Renal cortex interstitium (tissue), 11 donors: ENCODE measurements at regions not wholly inside any gene's neighbourhood (a gene's known extent, or its start where the extent isn't known, plus 50 kb on each side); places are given as distances from the start of the nearest gene placed in this dataset.
A peak's percentile ranks its signal among the peaks of the same experiment; 100 is the strongest.

Experiments
- DNase-seq, 11 donors: peaks; one replicate each; pipeline ENCODE4 v3.0.0-alpha.2; 2013; ENCODE audit warnings: low read depth in 9 of 11, low spot score in 4 of 11; ENCODE audit errors: extremely low read depth in 1 of 11

DNA sequence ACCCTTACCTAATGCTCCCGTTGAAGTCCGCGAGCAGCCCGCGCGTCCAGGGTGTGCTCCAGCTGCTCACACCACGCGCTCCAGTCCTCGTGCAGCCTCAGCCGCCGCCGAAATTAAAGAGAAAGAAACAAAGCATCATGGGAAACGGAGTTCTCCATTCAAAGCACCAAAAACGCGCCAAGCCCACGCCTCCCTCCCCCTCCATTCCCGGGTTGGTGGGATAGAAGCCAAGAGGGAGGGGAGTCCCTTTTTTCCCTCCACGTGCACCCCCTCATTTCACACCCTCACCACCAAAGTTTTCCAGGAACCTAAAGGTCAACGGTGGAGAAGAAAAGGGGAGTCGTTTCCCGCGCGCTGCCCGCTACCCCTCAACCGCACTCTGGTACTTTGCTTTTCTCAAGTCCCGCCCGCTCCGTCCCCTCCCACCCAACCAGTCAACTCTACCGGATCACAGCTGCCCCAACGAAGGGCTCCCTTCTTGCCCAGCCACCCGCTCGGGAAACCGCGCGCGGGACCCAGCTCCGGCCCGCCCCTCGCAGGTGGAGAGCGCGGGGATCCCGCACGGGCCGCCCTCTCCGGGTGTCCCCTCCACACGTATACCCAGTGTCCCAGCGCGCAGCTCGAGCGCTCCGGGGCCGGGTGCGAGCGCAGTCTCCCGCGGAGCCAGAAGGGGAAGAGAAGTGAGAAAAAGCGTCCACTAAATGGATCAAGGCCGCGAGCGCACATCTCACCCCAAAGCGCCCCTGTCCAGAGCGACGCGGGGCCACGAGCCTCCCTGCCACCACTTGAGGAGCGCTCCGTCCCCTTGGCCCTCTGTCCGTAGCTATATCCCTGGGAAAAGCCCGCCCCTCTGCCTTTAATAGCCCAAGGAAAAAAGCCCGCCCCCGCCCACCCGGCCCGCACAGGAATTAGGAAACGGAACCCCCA lies 65.1 kb upstream of the CCDC160 start:
- DNase-seq: peak in 5 of 11 donors; percentile 35 to 54 (median 43)

DNA sequence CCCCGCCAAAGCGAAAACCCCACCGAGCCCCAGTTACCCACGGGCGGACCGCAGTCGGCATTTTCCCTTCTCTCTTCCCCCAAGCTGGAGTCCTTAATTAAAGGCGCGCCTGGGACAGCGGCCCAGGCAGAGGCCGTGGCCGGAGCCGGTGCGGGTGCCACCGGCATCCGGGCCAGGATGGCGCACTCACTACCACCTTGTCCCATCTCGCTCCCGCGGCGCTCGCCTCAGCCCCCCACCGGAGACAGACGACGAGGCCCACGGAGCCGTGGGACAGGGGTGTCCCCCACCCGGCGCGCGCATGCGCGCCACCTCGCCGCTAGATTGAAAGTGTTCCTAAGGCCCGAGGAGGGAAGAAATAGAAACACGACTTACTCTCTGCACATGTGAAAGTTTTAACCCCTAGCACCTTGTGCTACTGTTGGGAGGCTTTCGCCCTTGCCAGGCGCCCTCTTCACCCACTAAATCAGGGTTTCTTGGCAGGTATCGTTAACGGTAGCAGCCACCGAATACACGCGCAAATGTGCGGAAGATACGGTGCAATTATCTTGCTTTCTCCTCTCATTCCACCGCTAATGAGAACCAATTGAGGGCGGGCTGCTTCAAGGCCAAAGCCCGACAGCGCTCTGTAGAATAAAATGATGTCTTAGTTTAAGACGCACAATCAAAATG lies 64.3 kb upstream of the CCDC160 start:
- DNase-seq: peak in 1 of 11 donors; percentile 20

DNA sequence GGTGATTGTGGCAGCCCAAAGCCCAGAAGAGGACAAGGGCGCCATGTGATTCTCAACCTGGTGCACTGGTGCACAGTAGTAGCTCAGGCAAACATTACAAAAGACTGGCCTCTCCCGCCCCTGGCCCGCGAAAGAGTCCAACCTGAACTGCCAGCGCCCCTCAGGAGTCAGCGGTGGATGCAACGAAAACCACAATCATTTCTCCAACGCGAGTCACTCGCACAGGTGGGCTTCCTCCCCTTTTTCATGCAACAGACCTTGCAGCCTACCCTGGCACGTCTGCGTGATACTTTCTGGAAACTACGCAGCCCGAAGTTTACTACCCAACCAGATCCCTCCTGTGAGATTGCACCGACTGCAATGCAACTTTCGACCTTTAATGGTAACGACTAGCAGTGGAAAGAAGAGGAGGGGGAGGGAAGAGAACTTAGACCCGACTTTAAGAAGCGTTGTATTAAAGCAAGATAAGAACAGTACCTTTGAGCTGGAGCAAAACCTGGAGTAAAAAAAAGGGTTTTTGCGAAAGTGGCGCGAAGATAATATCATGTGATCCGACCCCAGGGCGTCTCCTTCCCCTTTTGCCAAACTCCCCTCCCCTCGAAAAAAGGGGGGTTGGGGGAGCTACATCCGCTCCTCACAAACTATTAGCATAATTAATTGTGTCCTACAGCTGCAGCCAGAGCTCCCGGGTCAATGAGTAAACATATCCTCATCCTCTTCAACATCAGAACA lies 63.3 kb upstream of the CCDC160 start:
- DNase-seq: no peak

DNA sequence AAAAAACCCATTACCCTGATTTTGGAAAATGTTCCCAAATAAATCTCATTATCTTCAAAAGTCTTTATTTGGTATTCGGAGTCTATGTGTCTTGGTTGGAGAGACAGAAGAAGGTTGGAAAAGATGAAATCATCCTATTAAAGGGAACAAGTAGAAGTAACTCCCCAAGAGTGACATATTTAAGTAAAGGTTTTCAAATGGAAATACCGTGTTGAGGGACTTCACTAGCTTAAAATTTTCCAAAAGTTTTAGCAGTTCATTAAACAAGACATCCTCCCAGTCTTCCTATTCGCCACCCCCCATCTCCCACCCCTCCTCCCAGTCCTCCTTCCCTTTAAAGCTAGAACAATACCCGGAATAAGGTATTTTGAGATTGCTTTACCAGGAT lies 62.7 kb upstream of the CCDC160 start:
- no peak for DNase-seq

DNA sequence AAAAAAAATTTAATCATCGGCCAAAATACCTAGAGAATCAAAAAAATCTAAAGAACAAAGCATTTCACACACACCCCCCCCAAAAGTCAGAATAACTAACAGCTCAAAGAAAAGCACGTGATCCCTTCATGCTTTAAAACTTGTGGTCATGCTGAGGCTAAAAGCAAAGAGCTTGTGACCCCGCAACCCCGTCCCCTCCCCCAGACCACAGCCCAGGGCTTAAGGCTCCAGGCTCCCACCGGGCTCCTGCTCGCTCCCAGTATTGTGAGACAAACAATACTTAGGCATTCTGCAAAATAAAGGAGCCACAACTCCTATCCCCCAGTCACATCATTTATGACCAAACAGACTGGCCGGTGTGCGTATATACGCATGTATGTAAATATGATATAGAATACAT lies 62.1 kb upstream of the CCDC160 start:
- no peak for DNase-seq

DNA sequence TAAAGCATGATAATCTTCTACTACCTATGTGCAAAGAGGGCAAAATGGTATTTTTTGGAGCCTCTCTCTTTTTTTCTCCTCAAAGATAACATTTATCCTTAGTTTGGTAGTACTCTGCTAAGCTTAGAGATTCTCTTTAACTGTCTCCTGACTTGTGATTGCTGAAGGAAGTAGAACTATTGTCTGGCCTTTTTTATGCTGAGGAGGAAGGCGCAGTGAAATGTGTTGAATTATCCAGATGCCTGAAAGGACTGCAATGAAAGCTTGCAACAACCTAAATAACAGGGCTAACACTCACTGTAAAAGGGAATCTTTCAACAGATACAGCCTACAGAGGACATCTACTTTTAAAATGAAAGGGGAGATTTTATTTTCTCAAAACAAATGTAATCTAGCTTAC lies 59.5 kb upstream of the CCDC160 start:
- no peak for DNase-seq

DNA sequence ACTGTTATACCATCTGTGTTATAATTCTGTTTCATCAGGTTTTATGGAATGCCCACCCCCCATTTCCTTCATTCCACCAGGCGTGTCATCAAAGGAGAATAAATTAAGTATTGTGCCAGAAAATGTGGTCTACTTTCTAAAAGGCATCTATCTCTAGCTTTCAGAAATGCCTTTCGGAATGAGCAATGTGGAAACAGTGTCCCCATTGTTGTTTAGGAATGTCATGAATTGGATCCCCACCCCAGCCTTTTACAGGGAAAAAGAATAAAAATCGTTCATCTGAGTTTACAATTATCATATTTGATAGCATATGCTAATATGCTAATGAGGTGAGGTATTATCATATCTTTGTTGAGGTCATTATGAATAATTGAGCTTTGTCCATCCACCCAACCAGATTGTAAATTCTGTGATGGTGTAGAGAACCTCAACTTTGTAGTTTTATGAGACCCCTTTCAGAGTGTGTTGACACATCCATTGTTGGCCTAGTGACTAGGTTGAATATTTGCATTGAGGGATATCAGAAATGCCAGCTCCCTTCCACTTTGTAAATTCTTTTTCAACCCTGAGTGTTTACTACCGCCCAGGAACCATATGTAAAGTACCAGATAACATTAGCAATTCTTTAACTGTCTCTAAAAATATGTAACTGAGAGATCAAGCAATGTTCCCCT lies 56.2 kb upstream of the CCDC160 start:
- DNase-seq: no peak

DNA sequence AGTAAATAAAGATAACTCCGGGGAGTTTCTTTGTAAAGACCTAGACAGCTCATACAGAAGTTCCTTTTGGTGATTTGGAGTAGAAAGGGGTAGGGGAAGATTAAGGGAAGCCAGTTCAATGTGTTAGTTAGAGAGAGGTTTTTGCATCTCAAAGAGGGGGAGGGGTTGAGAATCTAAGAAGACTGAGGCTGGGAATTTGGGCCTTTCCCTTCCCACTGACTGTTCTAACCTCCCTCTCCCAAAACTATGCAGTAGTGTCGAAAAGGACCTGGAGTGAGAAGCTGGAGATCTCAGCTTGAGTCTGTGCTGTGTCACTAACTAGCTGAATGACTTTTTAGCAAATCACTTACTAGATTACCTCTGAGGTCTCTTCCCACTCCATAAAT lies 55.7 kb upstream of the CCDC160 start:
- no peak for DNase-seq

DNA sequence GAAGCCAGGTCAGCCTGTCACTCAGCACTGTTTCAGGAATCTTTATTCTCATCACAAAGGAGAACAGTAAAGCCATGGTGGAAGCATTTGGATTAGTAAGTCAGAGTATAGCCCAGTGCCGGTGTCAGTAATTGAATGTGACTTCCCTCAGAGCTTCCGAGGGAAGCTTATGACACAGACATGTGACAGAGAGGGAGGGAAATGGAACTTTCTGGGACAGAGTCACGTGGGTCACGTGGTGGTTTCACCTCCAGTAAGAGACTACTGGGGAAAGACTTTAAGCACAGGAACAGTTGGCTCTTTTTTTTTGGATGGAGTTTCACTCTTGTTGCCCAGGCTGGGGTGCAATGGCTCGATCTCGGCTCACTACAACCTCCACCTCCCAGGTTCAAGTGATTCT lies 53.3 kb upstream of the CCDC160 start:
- DNase-seq: no peak

DNA sequence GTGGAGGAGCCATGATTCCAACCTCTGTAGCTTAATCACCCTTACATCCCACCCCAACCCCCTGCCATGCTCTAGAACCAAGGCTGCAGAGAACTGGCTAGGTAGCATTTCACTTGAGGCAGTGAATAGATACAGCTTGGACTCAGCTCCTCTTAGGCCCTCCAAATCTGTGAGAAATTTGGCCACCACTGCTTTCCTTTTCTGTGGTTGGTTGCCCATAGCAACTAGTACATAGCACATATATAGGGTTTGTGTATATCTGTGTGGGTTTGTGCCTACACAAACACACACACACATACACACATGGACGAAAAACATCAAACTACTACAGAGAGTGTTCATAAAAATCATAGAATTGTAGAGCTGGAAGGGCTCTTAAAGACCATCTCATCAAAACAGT lies 52.0 kb upstream of the CCDC160 start:
- DNase-seq: no peak

DNA sequence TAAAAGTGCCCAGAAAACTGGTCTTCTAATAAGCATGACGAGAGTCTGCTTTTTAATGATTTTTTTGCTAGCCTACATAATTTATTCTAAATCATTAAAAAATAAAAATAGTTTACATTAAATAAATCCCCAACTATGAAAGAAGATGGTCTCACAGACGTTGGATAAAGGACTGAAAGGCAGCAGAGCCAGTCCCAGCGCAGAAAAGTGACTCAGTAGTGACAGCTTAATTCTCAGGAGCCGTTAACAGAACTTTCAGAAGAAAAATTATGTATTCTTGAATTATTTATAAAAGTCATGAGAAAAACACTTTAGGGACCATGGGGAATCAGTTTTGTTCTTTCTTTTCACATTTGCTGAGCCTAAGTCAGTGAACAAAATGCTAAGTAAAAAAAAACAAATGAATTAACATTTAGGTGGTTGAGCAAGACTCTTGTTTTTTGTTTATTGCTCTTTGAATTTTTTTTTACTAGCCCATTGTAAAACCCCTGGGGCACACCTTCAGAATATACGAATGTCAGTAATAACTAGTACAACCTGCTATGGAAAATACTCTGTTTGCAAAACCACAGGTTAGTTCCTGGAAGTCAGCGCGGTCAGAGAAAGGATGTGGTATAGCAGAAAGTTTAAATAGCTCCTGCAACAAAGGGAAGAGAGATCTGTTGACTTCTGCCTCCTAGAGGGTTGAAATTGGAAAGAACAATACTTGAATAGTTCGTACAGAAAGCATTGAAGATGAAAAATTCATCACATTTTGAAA lies 50.4 kb upstream of the CCDC160 start:
- DNase-seq: no peak
